ENCODE measurements at regions not wholly inside any gene's neighbourhood (a gene's known extent, or its start where the extent isn't known, plus 50 kb on each side); places are given as distances from the start of the nearest gene placed in this dataset.

GRCh38 chr7:142331941-142332340 is 74.1 kb upstream of the PRSS58 start:
- no peak for ATAC-seq
- ChIA-PET CTCF (ENCODE audit: low intra/inter-chr PET ratio, low total read pairs) (no interaction called here), POLR2A (no interaction called here)
- Histone ChIP-seq H3K4me2 (ENCODE audit: low read depth, low read length) (no peak overlapping the region), H3K4me3 (replicated peaks in 1 of 3; ENCODE audit: insufficient read depth in 1 of 3, low read depth in 2 of 3, low read length in 3 of 3) (no peak overlapping the region), H4K20me1 (ENCODE audit: insufficient read depth, low read length) (no peaks in the 10 kb centered on the region), H3K27me3 (ENCODE audit: control insufficient read depth in 1 of 2, insufficient read depth in 2 of 2, low read length in 2 of 2) (peaks cover 0 to 8% of the 10 kb centered on the region in 2 experiments; a peak in 2 of 5 replicates), H3K27ac (ENCODE audit: extremely low read length, insufficient read depth, low read length) (no peak overlapping the region), H3K36me3 (replicated peaks in 1 of 2; ENCODE audit: control insufficient read depth in 1 of 2, insufficient read depth in 2 of 2, low read length in 2 of 2) (no peaks in the 10 kb centered on the region), H3K9me3 (ENCODE audit: low read length) (no peaks in the 10 kb centered on the region), H3K4me1 (ENCODE audit: insufficient read depth, low read length) (no peaks in the 10 kb centered on the region), H2AFZ (ENCODE audit: low read length) (no peak overlapping the region), H3K79me2 (ENCODE audit: insufficient read depth, low read length) (no peaks in the 10 kb centered on the region), H3K9ac (ENCODE audit: insufficient read depth, low read depth, low read length) (no peak overlapping the region)
- no peak for FAIRE-seq
- TF ChIP-seq CREB1 (IDR thresholded peaks at IDR 0.05): 0 out of 2 replicates have a peak, but pooled peaks have one; percentile 11
- TF ChIP-seq CREB1 (CRISPR knock-in tag; IDR thresholded peaks at IDR 0.05): no peak
- no peak for TF ChIP-seq ZNF329 (CRISPR knock-in tag; IDR thresholded peaks at IDR 0.05; ENCODE audit: low read depth)
- 8% methylated on average over 2 of the region's 2 CpGs for WGBS (ENCODE audit: low lambda C conversion rate)
- DNase-seq (ENCODE audit: low spot score): no peak
- in situ Hi-C loops (cut with HindIII; ENCODE audit: extremely low pct_ligation_motif_present, low pct_unique_long_range_greater_than_20kb): no loop called here
- BruUV-seq (replicated peaks): no TSS peak
- intact Hi-C loops (cut with micrococcal nuclease; ENCODE audit: unreplicated experiment): no loop called here

- no peak for FAIRE-seq
- no TSS peak for BruUV-seq (replicated peaks)
- Histone ChIP-seq H3K9me3 (ENCODE audit: low read length) (no peaks in the 10 kb centered on the region), H3K4me1 (ENCODE audit: insufficient read depth, low read length) (no peaks in the 10 kb centered on the region), H3K79me2 (ENCODE audit: insufficient read depth, low read length) (no peaks in the 10 kb centered on the region), H2AFZ (ENCODE audit: low read length) (no peak overlapping the region), H3K4me2 (ENCODE audit: low read depth, low read length) (no peak overlapping the region), H3K4me3 (replicated peaks in 1 of 3; ENCODE audit: insufficient read depth in 1 of 3, low read depth in 2 of 3, low read length in 3 of 3) (no peak overlapping the region), H3K27me3 (ENCODE audit: control insufficient read depth in 1 of 2, insufficient read depth in 2 of 2, low read length in 2 of 2) (peaks cover 0 to 4% of the 10 kb centered on the region in 2 experiments; a peak in 1 of 5 replicates), H3K27ac (ENCODE audit: extremely low read length, insufficient read depth, low read length) (no peak overlapping the region), H4K20me1 (ENCODE audit: insufficient read depth, low read length) (no peaks in the 10 kb centered on the region), H3K36me3 (replicated peaks in 1 of 2; ENCODE audit: control insufficient read depth in 1 of 2, insufficient read depth in 2 of 2, low read length in 2 of 2) (no peaks in the 10 kb centered on the region), H3K9ac (ENCODE audit: insufficient read depth, low read depth, low read length) (no peak overlapping the region)
- ChIA-PET CTCF (ENCODE audit: low intra/inter-chr PET ratio, low total read pairs) (no interaction called here), POLR2A (no interaction called here)
- no peak for TF ChIP-seq FOXP4 (CRISPR knock-in tag; IDR thresholded peaks at IDR 0.05)
- TF ChIP-seq RXRB (CRISPR knock-in tag; IDR thresholded peaks at IDR 0.05; ENCODE audit: borderline replicate concordance): no peak
- no peak for TF ChIP-seq IRF9 (CRISPR knock-in tag; IDR thresholded peaks at IDR 0.05; ENCODE audit: borderline replicate concordance)
- TF ChIP-seq THRA (CRISPR knock-in tag; IDR thresholded peaks at IDR 0.05; ENCODE audit: borderline replicate concordance): no peak
- TF ChIP-seq ZNF850 (CRISPR knock-in tag; conservative IDR thresholded peaks at IDR 0.05): no peak
- TF ChIP-seq GLMP (CRISPR knock-in tag; IDR thresholded peaks at IDR 0.05; ENCODE audit: borderline replicate concordance): no peak
- no peak for ATAC-seq
- WGBS (ENCODE audit: low lambda C conversion rate): 9% methylated on average over 5 of the region's 5 CpGs
- intact Hi-C loops (cut with micrococcal nuclease; ENCODE audit: unreplicated experiment) (no loop called here), in situ Hi-C loops (cut with HindIII; ENCODE audit: extremely low pct_ligation_motif_present, low pct_unique_long_range_greater_than_20kb) (no loop called here)
- DNase-seq (ENCODE audit: low spot score): no peak
Observed at GRCh38 chr7:142329062-142329790, 71.4 kb upstream of the PRSS58 start.
